Activated naive CD4-positive, alpha-beta T cell treated with anti-CD3 and anti-CD28 coated beads, Interleukin-2, amount 50 U/mL, for 24 hours (primary cell): ENCODE measurements at regions not wholly inside any gene's neighbourhood (a gene's known extent, or its start where the extent isn't known, plus 50 kb on each side); places are given as distances from the start of the nearest gene placed in this dataset.
"Not testable (repeated sequence)": the region's sequence is repeated elsewhere in the genome, so short reads cannot be mapped to it uniquely, and the experiment has no call there.

ENCODE experiments used
- H3K27ac Mint-ChIP-seq: one replicate; pipeline ENCODE4 v1.8.0; 2021; ENCODE audit warnings: mild to moderate bottlenecking, mixed read lengths
- H3K27me3 Mint-ChIP-seq: one replicate; pipeline ENCODE4 v1.8.0; 2021; ENCODE audit warnings: mixed read lengths
- H3K36me3 Mint-ChIP-seq: one replicate; pipeline ENCODE4 v1.8.0; 2021; ENCODE audit warnings: mixed read lengths
- H3K4me1 Mint-ChIP-seq: one replicate; pipeline ENCODE4 v1.8.0; 2021; ENCODE audit warnings: mixed read lengths
- H3K4me3 Mint-ChIP-seq: one replicate; pipeline ENCODE4 v1.8.0; 2021; ENCODE audit warnings: mild to moderate bottlenecking, mixed read lengths
- H3K9me3 Mint-ChIP-seq: one replicate; pipeline ENCODE4 v1.8.0; 2021; ENCODE audit warnings: mixed read lengths

- no peaks in the 10 kb centered on the region for H3K27me3 Mint-ChIP-seq
- no peaks in the 10 kb centered on the region for H3K4me1 Mint-ChIP-seq
- H3K4me3 Mint-ChIP-seq = no peak overlapping the region
- H3K9me3 Mint-ChIP-seq = no peaks in the 10 kb centered on the region
- no peaks in the 10 kb centered on the region for H3K36me3 Mint-ChIP-seq
- no peak overlapping the region for H3K27ac Mint-ChIP-seq
These were observed 297.9 kb downstream of the NDUFA10 start for GRCh38 chr2:239727182-239727775.

GRCh38 chr2:239726631-239727181, 298.4 kb downstream of the NDUFA10 start:
- H3K27me3 Mint-ChIP-seq = no peaks in the 10 kb centered on the region
- no peaks in the 10 kb centered on the region for H3K36me3 Mint-ChIP-seq
- no peaks in the 10 kb centered on the region for H3K9me3 Mint-ChIP-seq
- no peak overlapping the region for H3K27ac Mint-ChIP-seq
- H3K4me1 Mint-ChIP-seq = no peaks in the 10 kb centered on the region
- no peak overlapping the region for H3K4me3 Mint-ChIP-seq

- Mint-ChIP-seq H3K4me1 (no peaks in the 10 kb centered on the region), H3K9me3 (no peaks in the 10 kb centered on the region), H3K27ac (no peak overlapping the region), H3K4me3 (no peak overlapping the region), H3K27me3 (no peaks in the 10 kb centered on the region), H3K36me3 (no peaks in the 10 kb centered on the region)
These were observed 299.0 kb downstream of the NDUFA10 start for GRCh38 chr2:239726091-239726591.

GRCh38 chr2:239725551-239725890, 299.6 kb downstream of the NDUFA10 start:
- Mint-ChIP-seq H3K27me3 (no peaks in the 10 kb centered on the region), H3K36me3 (no peaks in the 10 kb centered on the region), H3K9me3 (no peaks in the 10 kb centered on the region), H3K27ac (no peak overlapping the region), H3K4me1 (no peaks in the 10 kb centered on the region), H3K4me3 (no peak overlapping the region)

- H3K4me3 Mint-ChIP-seq = no peak overlapping the region
- H3K27ac Mint-ChIP-seq = no peak overlapping the region
- no peaks in the 10 kb centered on the region for H3K27me3 Mint-ChIP-seq
- no peaks in the 10 kb centered on the region for H3K36me3 Mint-ChIP-seq
- H3K9me3 Mint-ChIP-seq = no peaks in the 10 kb centered on the region
- no peaks in the 10 kb centered on the region for H3K4me1 Mint-ChIP-seq
These were observed 300.1 kb downstream of the NDUFA10 start for GRCh38 chr2:239724851-239725550.

- Mint-ChIP-seq H3K9me3 (no peaks in the 10 kb centered on the region), H3K4me1 (no peaks in the 10 kb centered on the region), H3K36me3 (no peaks in the 10 kb centered on the region), H3K27ac (no peak overlapping the region), H3K27me3 (no peaks in the 10 kb centered on the region), H3K4me3 (no peak overlapping the region)
These were observed 300.8 kb downstream of the NDUFA10 start for GRCh38 chr2:239724194-239724849.

GRCh38 chr2:239723486-239724193, 301.5 kb downstream of the NDUFA10 start:
- no peak overlapping the region for H3K27ac Mint-ChIP-seq
- H3K4me3 Mint-ChIP-seq = no peak overlapping the region
- H3K36me3 Mint-ChIP-seq = no peaks in the 10 kb centered on the region
- no peaks in the 10 kb centered on the region for H3K27me3 Mint-ChIP-seq
- no peaks in the 10 kb centered on the region for H3K9me3 Mint-ChIP-seq
- H3K4me1 Mint-ChIP-seq = no peaks in the 10 kb centered on the region

- no peaks in the 10 kb centered on the region for H3K4me1 Mint-ChIP-seq
- H3K4me3 Mint-ChIP-seq = no peak overlapping the region
- no peaks in the 10 kb centered on the region for H3K9me3 Mint-ChIP-seq
- no peak overlapping the region for H3K27ac Mint-ChIP-seq
- no peaks in the 10 kb centered on the region for H3K27me3 Mint-ChIP-seq
- no peaks in the 10 kb centered on the region for H3K36me3 Mint-ChIP-seq
These were observed 302.2 kb downstream of the NDUFA10 start for GRCh38 chr2:239722760-239723470.

- Mint-ChIP-seq H3K9me3 (no peaks in the 10 kb centered on the region), H3K4me1 (no peaks in the 10 kb centered on the region), H3K4me3 (no peak overlapping the region), H3K27ac (no peak overlapping the region), H3K27me3 (no peaks in the 10 kb centered on the region), H3K36me3 (no peaks in the 10 kb centered on the region)
These were observed 303.0 kb downstream of the NDUFA10 start for GRCh38 chr2:239721991-239722759.

- no peaks in the 10 kb centered on the region for H3K9me3 Mint-ChIP-seq
- H3K27me3 Mint-ChIP-seq = no peaks in the 10 kb centered on the region
- no peak overlapping the region for H3K4me3 Mint-ChIP-seq
- no peaks in the 10 kb centered on the region for H3K36me3 Mint-ChIP-seq
- no peak overlapping the region for H3K27ac Mint-ChIP-seq
- no peaks in the 10 kb centered on the region for H3K4me1 Mint-ChIP-seq
These were observed 303.6 kb downstream of the NDUFA10 start for GRCh38 chr2:239721531-239721930.

- H3K27ac Mint-ChIP-seq = no peak overlapping the region
- H3K4me1 Mint-ChIP-seq = no peaks in the 10 kb centered on the region
- H3K9me3 Mint-ChIP-seq = no peaks in the 10 kb centered on the region
- no peaks in the 10 kb centered on the region for H3K27me3 Mint-ChIP-seq
- H3K4me3 Mint-ChIP-seq = no peak overlapping the region
- H3K36me3 Mint-ChIP-seq = no peaks in the 10 kb centered on the region
These were observed 304.5 kb downstream of the NDUFA10 start for GRCh38 chr2:239720361-239721360.

GRCh38 chr2:239719791-239720360, 305.3 kb downstream of the NDUFA10 start:
- Mint-ChIP-seq H3K4me3 (no peak overlapping the region), H3K4me1 (no peaks in the 10 kb centered on the region), H3K36me3 (no peaks in the 10 kb centered on the region), H3K27ac (no peak overlapping the region), H3K27me3 (no peaks in the 10 kb centered on the region), H3K9me3 (no peaks in the 10 kb centered on the region)

- H3K9me3 Mint-ChIP-seq, H3K27ac Mint-ChIP-seq, H3K36me3 Mint-ChIP-seq, H3K4me1 Mint-ChIP-seq, H3K27me3 Mint-ChIP-seq, H3K4me3 Mint-ChIP-seq: not testable (repeated sequence)
These were observed 306.2 kb downstream of the NDUFA10 start for GRCh38 chr2:239718991-239719390.
